ENCODE measurements at regions not wholly inside any gene's neighbourhood (a gene's known extent, or its start where the extent isn't known, plus 50 kb on each side); places are given as distances from the start of the nearest gene placed in this dataset.

GRCh38 chr6:81376745-81377144, 375.7 kb downstream of the TENT5A start:
- TF ChIP-seq, protein P1, sequence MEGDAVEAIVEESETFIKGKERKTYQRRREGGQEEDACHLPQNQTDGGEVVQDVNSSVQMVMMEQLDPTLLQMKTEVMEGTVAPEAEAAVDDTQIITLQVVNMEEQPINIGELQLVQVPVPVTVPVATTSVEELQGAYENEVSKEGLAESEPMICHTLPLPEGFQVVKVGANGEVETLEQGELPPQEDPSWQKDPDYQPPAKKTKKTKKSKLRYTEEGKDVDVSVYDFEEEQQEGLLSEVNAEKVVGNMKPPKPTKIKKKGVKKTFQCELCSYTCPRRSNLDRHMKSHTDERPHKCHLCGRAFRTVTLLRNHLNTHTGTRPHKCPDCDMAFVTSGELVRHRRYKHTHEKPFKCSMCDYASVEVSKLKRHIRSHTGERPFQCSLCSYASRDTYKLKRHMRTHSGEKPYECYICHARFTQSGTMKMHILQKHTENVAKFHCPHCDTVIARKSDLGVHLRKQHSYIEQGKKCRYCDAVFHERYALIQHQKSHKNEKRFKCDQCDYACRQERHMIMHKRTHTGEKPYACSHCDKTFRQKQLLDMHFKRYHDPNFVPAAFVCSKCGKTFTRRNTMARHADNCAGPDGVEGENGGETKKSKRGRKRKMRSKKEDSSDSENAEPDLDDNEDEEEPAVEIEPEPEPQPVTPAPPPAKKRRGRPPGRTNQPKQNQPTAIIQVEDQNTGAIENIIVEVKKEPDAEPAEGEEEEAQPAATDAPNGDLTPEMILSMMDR (IDR thresholded peaks at IDR 0.05; ENCODE audit: control extremely low read depth, extremely low read depth) = no peak
- ATAC-seq (ENCODE audit: insufficient read depth, low FRiP score) (no peak), DNase-seq (no peak)
- no peak overlapping the region for H3K27ac ChIP-seq (ENCODE audit: low read depth in 1 of 2, low read length in 1 of 2)
- H3K4me3 ChIP-seq = no peak overlapping the region
- H3K36me3 ChIP-seq (ENCODE audit: control insufficient read depth in 4 of 4, insufficient read depth in 4 of 4, low read length in 4 of 4) = no peaks in the 10 kb centered on the region
- no peaks in the 10 kb centered on the region for H3K4me1 ChIP-seq (ENCODE audit: control insufficient read depth in 5 of 5, insufficient read depth in 5 of 5, low read length in 5 of 5)
- H3K27me3 ChIP-seq (ENCODE audit: control insufficient read depth in 3 of 3, insufficient read depth in 3 of 3, low read length in 2 of 3) = no peaks in the 10 kb centered on the region
- H3K9ac ChIP-seq (ENCODE audit: insufficient read depth in 1 of 2, low read length in 2 of 2) = no peak overlapping the region
- 92 to 98% methylated on average over 5 of the region's 5 CpGs for WGBS, 2 donors
- H3K9me3 ChIP-seq (ENCODE audit: control insufficient read depth in 4 of 4, insufficient read depth in 3 of 4, low read length in 3 of 4) = no peaks in the 10 kb centered on the region

GRCh38 chr6:81373414-81373813, 379.1 kb downstream of the TENT5A start:
- H3K4me1 ChIP-seq (ENCODE audit: control insufficient read depth in 5 of 5, insufficient read depth in 5 of 5, low read length in 5 of 5) = no peaks in the 10 kb centered on the region
- no peaks in the 10 kb centered on the region for H3K27me3 ChIP-seq (ENCODE audit: control insufficient read depth in 3 of 3, insufficient read depth in 3 of 3, low read length in 2 of 3)
- DNase-seq (no peak), ATAC-seq (ENCODE audit: insufficient read depth, low FRiP score) (no peak)
- no peak overlapping the region for H3K9ac ChIP-seq (ENCODE audit: insufficient read depth in 1 of 2, low read length in 2 of 2)
- no peak overlapping the region for H3K4me3 ChIP-seq
- no peaks in the 10 kb centered on the region for H3K9me3 ChIP-seq (ENCODE audit: control insufficient read depth in 4 of 4, insufficient read depth in 3 of 4, low read length in 3 of 4)
- WGBS, 2 donors = 27 to 41% methylated on average over 1 of the region's 1 CpG
- no peak overlapping the region for H3K27ac ChIP-seq (ENCODE audit: low read depth in 1 of 2, low read length in 1 of 2)
- H3K36me3 ChIP-seq (ENCODE audit: control insufficient read depth in 4 of 4, insufficient read depth in 4 of 4, low read length in 4 of 4) = no peaks in the 10 kb centered on the region
- TF ChIP-seq, protein P1 (IDR thresholded peaks at IDR 0.05; ENCODE audit: control extremely low read depth, extremely low read depth) = no peak

- TF ChIP-seq, protein P1 (IDR thresholded peaks at IDR 0.05; ENCODE audit: control extremely low read depth, extremely low read depth) = no peak
- Histone ChIP-seq H3K27ac (ENCODE audit: low read depth in 1 of 2, low read length in 1 of 2) (no peak overlapping the region), H3K9ac (ENCODE audit: insufficient read depth in 1 of 2, low read length in 2 of 2) (no peak overlapping the region), H3K36me3 (ENCODE audit: control insufficient read depth in 4 of 4, insufficient read depth in 4 of 4, low read length in 4 of 4) (no peaks in the 10 kb centered on the region), H3K4me1 (ENCODE audit: control insufficient read depth in 5 of 5, insufficient read depth in 5 of 5, low read length in 5 of 5) (no peaks in the 10 kb centered on the region), H3K9me3 (ENCODE audit: control insufficient read depth in 4 of 4, insufficient read depth in 3 of 4, low read length in 3 of 4) (no peaks in the 10 kb centered on the region), H3K27me3 (ENCODE audit: control insufficient read depth in 3 of 3, insufficient read depth in 3 of 3, low read length in 2 of 3) (no peaks in the 10 kb centered on the region), H3K4me3 (no peak overlapping the region)
- ATAC-seq (ENCODE audit: insufficient read depth, low FRiP score) = no peak
- no peak for DNase-seq
These were observed 380.6 kb downstream of the TENT5A start for GRCh38 chr6:81371930-81372329.

- no peak for ATAC-seq (ENCODE audit: insufficient read depth, low FRiP score)
- 52 to 66% methylated on average over 3 of the region's 3 CpGs for WGBS, 2 donors
- H3K27me3 ChIP-seq (ENCODE audit: control insufficient read depth in 3 of 3, insufficient read depth in 3 of 3, low read length in 2 of 3) = no peaks in the 10 kb centered on the region
- H3K36me3 ChIP-seq (ENCODE audit: control insufficient read depth in 4 of 4, insufficient read depth in 4 of 4, low read length in 4 of 4) = no peaks in the 10 kb centered on the region
- H3K4me3 ChIP-seq = no peak overlapping the region
- peaks cover 0 to 2% (median 0%) of the 10 kb centered on the region in 5 donors for H3K4me1 ChIP-seq (ENCODE audit: control insufficient read depth in 5 of 5, insufficient read depth in 5 of 5, low read length in 5 of 5)
- TF ChIP-seq, protein P1 (IDR thresholded peaks at IDR 0.05; ENCODE audit: control extremely low read depth, extremely low read depth) = no peak
- no peak overlapping the region for H3K27ac ChIP-seq (ENCODE audit: low read depth in 1 of 2, low read length in 1 of 2)
- no peak overlapping the region for H3K9ac ChIP-seq (ENCODE audit: insufficient read depth in 1 of 2, low read length in 2 of 2)
- no peak for DNase-seq
- no peaks in the 10 kb centered on the region for H3K9me3 ChIP-seq (ENCODE audit: control insufficient read depth in 4 of 4, insufficient read depth in 3 of 4, low read length in 3 of 4)
These were observed 385.5 kb downstream of the TENT5A start for GRCh38 chr6:81366972-81367371.

All from lung (tissue), 11 donors.